AG04450 (cell line): ENCODE measurements at regions not wholly inside any gene's neighbourhood (a gene's known extent, or its start where the extent isn't known, plus 50 kb on each side); places are given as distances from the start of the nearest gene placed in this dataset.
A peak's percentile ranks its signal among the peaks of the same experiment; 100 is the strongest.

Source experiments
- CTCF ChIA-PET: fragments of 300-600, 350-600 bp; formaldehyde crosslinking; extraction: SDS; loops from one replicate; lab custom pipeline; 2022; ENCODE audit warnings: antibody characterized with exemption, inconsistent platforms; lab: Charles Lee
- POLR2A ChIA-PET: fragments of 350-600 bp; formaldehyde crosslinking; extraction: SDS; loops from one replicate; lab custom pipeline; 2021; ENCODE audit warnings: antibody characterized with exemption, inconsistent platforms; lab: Yijun Ruan, JAX
- DNase-seq: peaks from one replicate; pipeline ENCODE4 v3.0.0-alpha.2; 2011; ENCODE audit warnings: low read depth, low spot score
- H3K27ac ChIP-seq: one replicate; pipeline ENCODE4 v1.5.1; 2012; ENCODE audit warnings: low read depth, low read length, control low read depth
- H3K27me3 ChIP-seq: one replicate; pipeline ENCODE4 v1.6.0; 2012; ENCODE audit warnings: low read length; ENCODE audit not compliant: control insufficient read depth, insufficient read depth
- H3K4me3 ChIP-seq: 2 replicates; pipeline ENCODE4 v1.5.1; 2011; ENCODE audit warnings: mild to moderate bottlenecking, low read depth, low read length, control low read depth
- H3K9me3 ChIP-seq: 2 replicates; pipeline ENCODE4 v1.5.1; 2012; ENCODE audit warnings: low read length; ENCODE audit not compliant: control insufficient read depth, insufficient read depth
- CTCF ChIP-seq: IDR thresholded peaks from 2 replicates; pipeline ENCODE4 v1.5.1; 2011; ENCODE audit warnings: low read depth, low read length, control low read depth, inconsistent platforms

- ChIA-PET CTCF (interaction anchor here (0.6 to 1.5 kb wide), 11 partner anchors 9 to 489 kb away, joined by 3 to 7 read pairs (median 3); no protein-coding TSS in a partner anchor), POLR2A (no interaction called here)
- DNase-seq: no peak
- peak; percentile 70 for TF ChIP-seq CTCF
- no peak overlapping the region for H3K4me3 ChIP-seq
- H3K9me3 ChIP-seq: peaks cover 4% of the 10 kb centered on the region; the same call in 1 of the 2 replicates
- H3K27me3 ChIP-seq: peaks cover 2% of the 10 kb centered on the region
- peak overlapping the region; percentile 11 for H3K27ac ChIP-seq
These were observed 130.1 kb downstream of the SPTSSA start for GRCh38 chr14:34331728-34332623.

- no peak for TF ChIP-seq CTCF
- CTCF ChIA-PET: interaction anchor here (0.5 to 1.5 kb wide), 3 partner anchors 8 to 116 kb away, joined by 4 to 5 read pairs (median 4); no protein-coding TSS in a partner anchor
- peaks cover 4% of the 10 kb centered on the region; the same call in 1 of the 2 replicates for H3K9me3 ChIP-seq
- H3K4me3 ChIP-seq: no peak overlapping the region
- H3K27me3 ChIP-seq: peaks cover 3% of the 10 kb centered on the region
- DNase-seq: no peak
- POLR2A ChIA-PET: no interaction called here
- no peak overlapping the region for H3K27ac ChIP-seq
These were observed 131.2 kb downstream of the SPTSSA start for GRCh38 chr14:34330846-34331245.

DNA sequence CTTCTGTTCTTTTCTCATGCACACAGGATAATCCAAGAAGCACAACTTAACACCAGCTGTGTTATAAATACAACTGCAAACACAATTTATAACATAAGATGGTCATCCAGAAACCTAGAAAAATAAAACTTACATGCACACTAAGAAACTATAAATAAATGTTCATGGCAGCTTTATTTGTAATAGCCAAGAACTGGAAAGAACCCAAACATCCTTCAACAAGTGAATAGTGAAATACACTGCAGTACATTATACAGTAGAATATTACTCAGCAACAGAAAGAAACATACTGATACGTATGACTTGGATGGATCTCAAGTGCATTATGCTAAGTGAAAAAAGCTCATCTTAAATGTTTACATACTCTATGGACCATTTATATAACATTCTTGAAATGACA, 132.7 kb downstream of the SPTSSA start:
- peaks cover 3% of the 10 kb centered on the region for H3K27me3 ChIP-seq
- TF ChIP-seq CTCF: no peak
- no peak overlapping the region for H3K4me3 ChIP-seq
- peaks cover 4% of the 10 kb centered on the region; the same call in 1 of the 2 replicates for H3K9me3 ChIP-seq
- no peak for DNase-seq
- ChIA-PET CTCF (interaction anchor here (0.8 to 1.8 kb wide), 4 partner anchors 17 to 489 kb away, joined by 3 to 6 read pairs (median 4); no protein-coding TSS in a partner anchor), POLR2A (no interaction called here)
- no peak overlapping the region for H3K27ac ChIP-seq

DNA sequence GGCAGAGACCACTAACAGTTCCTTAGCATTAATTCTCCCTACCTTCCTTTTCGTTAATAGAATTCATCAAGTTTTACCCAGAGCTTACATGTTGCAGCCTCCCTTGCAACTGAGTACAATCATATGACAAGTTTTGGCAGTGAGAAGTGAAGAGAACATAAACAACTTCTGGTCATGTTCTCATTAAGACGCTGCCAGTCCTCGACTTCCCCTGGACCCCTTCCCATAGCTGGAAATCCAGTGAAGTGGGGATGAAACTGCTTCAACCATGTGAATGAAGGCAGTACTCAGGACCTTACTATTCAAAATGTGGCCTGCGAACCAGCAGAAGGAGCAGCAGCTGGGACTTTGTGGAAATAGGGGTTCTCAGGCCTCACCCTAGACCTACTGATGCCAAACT, 133.9 kb downstream of the SPTSSA start:
- no peak for TF ChIP-seq CTCF
- POLR2A ChIA-PET: interaction anchor here (1.1 kb wide), 1 partner anchor 226 kb away, joined by 4 read pairs; no protein-coding TSS in a partner anchor
- Histone ChIP-seq H3K9me3 (peaks cover 4% of the 10 kb centered on the region; the same call in 1 of the 2 replicates), H3K4me3 (no peak overlapping the region), H3K27ac (no peak overlapping the region), H3K27me3 (peaks cover 3% of the 10 kb centered on the region)
- CTCF ChIA-PET: interaction anchor here (0.7 to 1.8 kb wide), 4 partner anchors 10 to 488 kb away, joined by 3 to 6 read pairs (median 4); no protein-coding TSS in a partner anchor
- no peak for DNase-seq
